ENCODE measurements at regions not wholly inside any gene's neighbourhood (a gene's known extent, or its start where the extent isn't known, plus 50 kb on each side); places are given as distances from the start of the nearest gene placed in this dataset.

DNA sequence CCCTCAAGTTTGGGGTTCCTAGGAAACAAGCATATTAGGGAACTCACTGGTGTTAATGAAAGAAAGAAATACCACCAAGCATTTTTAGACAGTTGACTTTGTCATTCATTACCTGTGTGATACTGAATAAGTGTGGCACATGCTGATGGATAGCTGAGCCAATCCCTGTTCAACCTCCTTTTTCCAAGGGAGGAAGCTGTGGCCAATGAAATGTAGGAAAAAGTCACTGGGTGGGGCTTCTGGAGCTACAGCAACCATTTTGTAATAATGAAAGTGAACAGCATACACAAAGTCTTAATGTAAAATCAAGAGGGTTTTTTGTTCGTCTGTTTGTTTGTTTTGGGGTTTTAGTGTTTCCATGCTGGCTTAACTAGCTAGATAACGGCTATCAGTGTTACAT, 254.3 kb upstream of the SALL1 start:
- TF ChIP-seq GATA3 (IDR thresholded peaks at IDR 0.05; ENCODE audit: low read depth, low read length) (no peak), GATA2 (IDR thresholded peaks at IDR 0.05; ENCODE audit: low read depth, low read length) (no peak)

DNA sequence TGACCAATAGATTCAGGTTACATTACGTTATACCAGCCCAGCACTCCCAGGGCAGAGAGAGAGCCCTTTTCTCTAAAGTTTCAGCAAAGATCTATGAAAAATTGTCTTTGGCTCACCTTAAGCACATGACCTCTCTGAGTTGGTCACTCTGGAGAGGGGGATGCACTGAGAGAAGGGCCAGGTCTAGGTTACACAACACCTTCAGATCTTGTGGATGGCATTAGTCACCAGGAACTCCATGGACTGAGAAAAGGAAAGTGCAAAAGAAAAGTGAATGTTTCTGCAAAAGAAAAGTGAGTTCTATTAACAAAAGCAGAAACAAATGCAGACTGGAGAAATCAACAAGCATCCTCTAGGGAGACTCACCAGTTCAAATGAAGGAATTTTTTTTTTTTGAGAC, 253.3 kb upstream of the SALL1 start:
- TF ChIP-seq GATA2 (IDR thresholded peaks at IDR 0.05; ENCODE audit: low read depth, low read length): no peak
- TF ChIP-seq GATA3 (IDR thresholded peaks at IDR 0.05; ENCODE audit: low read depth, low read length): no peak

DNA sequence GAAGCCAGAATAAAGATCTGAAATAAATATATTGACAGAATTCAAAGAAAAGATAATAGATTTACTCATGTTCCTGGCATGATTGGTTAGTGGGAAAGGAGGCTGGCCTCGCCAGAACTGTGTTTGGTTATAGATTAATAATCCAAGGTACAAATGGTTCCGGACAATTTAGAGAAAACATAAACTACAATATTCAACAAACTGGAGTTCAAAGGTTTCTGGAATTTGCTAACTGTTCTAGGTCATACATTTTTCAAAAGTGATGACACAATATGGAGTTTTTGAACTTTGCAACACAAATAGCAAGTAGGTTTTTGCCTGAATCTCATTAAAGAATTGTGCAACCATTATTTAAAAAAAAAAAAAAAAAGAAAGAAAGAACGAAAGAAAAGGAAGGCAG, 251.7 kb upstream of the SALL1 start:
- TF ChIP-seq GATA2 (IDR thresholded peaks at IDR 0.05; ENCODE audit: low read depth, low read length) (no peak), GATA3 (IDR thresholded peaks at IDR 0.05; ENCODE audit: low read depth, low read length) (no peak)

- TF ChIP-seq GATA2 (IDR thresholded peaks at IDR 0.05; ENCODE audit: low read depth, low read length) (no peak), GATA3 (IDR thresholded peaks at IDR 0.05; ENCODE audit: low read depth, low read length) (no peak)
Measured at GRCh38 chr16:51402298-51402697, 251.2 kb upstream of the SALL1 start.

GRCh38 chr16:51401673-51402072, 250.6 kb upstream of the SALL1 start:
- TF ChIP-seq GATA3 (IDR thresholded peaks at IDR 0.05; ENCODE audit: low read depth, low read length): no peak
- no peak for TF ChIP-seq GATA2 (IDR thresholded peaks at IDR 0.05; ENCODE audit: low read depth, low read length)

GRCh38 chr16:51399908-51400670, 249.0 kb upstream of the SALL1 start:
- TF ChIP-seq GATA2 (IDR thresholded peaks at IDR 0.05; ENCODE audit: low read depth, low read length): no peak
- no peak for TF ChIP-seq GATA3 (IDR thresholded peaks at IDR 0.05; ENCODE audit: low read depth, low read length)

- TF ChIP-seq GATA2 (IDR thresholded peaks at IDR 0.05; ENCODE audit: low read depth, low read length): no peak
- no peak for TF ChIP-seq GATA3 (IDR thresholded peaks at IDR 0.05; ENCODE audit: low read depth, low read length)
Measured at GRCh38 chr16:51394421-51394820, 243.4 kb upstream of the SALL1 start.

GRCh38 chr16:51393381-51394005, 242.4 kb upstream of the SALL1 start:
- no peak for TF ChIP-seq GATA2 (IDR thresholded peaks at IDR 0.05; ENCODE audit: low read depth, low read length)
- no peak for TF ChIP-seq GATA3 (IDR thresholded peaks at IDR 0.05; ENCODE audit: low read depth, low read length)

- TF ChIP-seq GATA3 (IDR thresholded peaks at IDR 0.05; ENCODE audit: low read depth, low read length) (no peak), GATA2 (IDR thresholded peaks at IDR 0.05; ENCODE audit: low read depth, low read length) (no peak)
Measured at GRCh38 chr16:51392521-51393187, 241.6 kb upstream of the SALL1 start.

- TF ChIP-seq GATA2 (IDR thresholded peaks at IDR 0.05; ENCODE audit: low read depth, low read length) (no peak), GATA3 (IDR thresholded peaks at IDR 0.05; ENCODE audit: low read depth, low read length) (no peak)
Measured at GRCh38 chr16:51391798-51392511, 240.9 kb upstream of the SALL1 start.

GRCh38 chr16:51390877-51391276, 239.8 kb upstream of the SALL1 start:
- TF ChIP-seq GATA2 (IDR thresholded peaks at IDR 0.05; ENCODE audit: low read depth, low read length): no peak
- no peak for TF ChIP-seq GATA3 (IDR thresholded peaks at IDR 0.05; ENCODE audit: low read depth, low read length)

DNA sequence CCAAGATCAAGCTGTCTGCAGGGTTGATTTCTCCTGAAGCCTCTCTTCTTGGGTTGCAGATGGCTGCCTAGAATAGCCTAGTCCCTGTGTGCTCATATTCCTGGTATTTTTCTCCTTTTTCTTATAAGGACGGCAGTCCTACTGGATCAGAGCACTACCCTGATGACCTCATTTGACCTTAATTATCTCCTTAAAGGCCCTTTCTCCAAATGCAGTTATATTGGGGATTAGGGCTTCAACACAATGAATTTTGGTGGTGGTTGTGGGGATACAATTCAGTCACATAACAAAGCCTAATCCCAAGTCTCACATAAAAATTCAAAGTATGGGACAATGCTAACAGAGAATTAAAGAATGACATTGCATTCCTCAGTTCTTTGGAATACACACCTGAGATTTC, 238.8 kb upstream of the SALL1 start:
- TF ChIP-seq GATA3 (IDR thresholded peaks at IDR 0.05; ENCODE audit: low read depth, low read length): no peak
- TF ChIP-seq GATA2 (IDR thresholded peaks at IDR 0.05; ENCODE audit: low read depth, low read length): no peak

GRCh38 chr16:51388516-51388951, 237.5 kb upstream of the SALL1 start:
- no peak for TF ChIP-seq GATA3 (IDR thresholded peaks at IDR 0.05; ENCODE audit: low read depth, low read length)
- TF ChIP-seq GATA2 (IDR thresholded peaks at IDR 0.05; ENCODE audit: low read depth, low read length): no peak

- TF ChIP-seq GATA3 (IDR thresholded peaks at IDR 0.05; ENCODE audit: low read depth, low read length) (no peak), GATA2 (IDR thresholded peaks at IDR 0.05; ENCODE audit: low read depth, low read length) (no peak)
Measured at GRCh38 chr16:51383909-51384308, 232.8 kb upstream of the SALL1 start.

Data from SH-SY5Y (cell line).